CD14-positive monocyte (primary cell): ENCODE measurements at regions not wholly inside any gene's neighbourhood (a gene's known extent, or its start where the extent isn't known, plus 50 kb on each side); places are given as distances from the start of the nearest gene placed in this dataset.

Experiments used
- DNase-seq, 3 donors: peaks; one replicate each; pipeline ENCODE4 v3.0.0-alpha.2; 2011 to 2022
- H2AFZ ChIP-seq: 2 replicates; pipeline ENCODE4 v1.6.0; 2012; ENCODE audit warnings: mild to moderate bottlenecking, low read depth, low read length, inconsistent platforms; ENCODE audit not compliant: insufficient read depth, poor library complexity, severe bottlenecking
- H3K27ac ChIP-seq, 2 donors: 1 replicate in 1 of 2; 2 replicates in 1 of 2; pipeline ENCODE4 v1.5.1; 2012 to 2013; ENCODE audit warnings: low read length in 2 of 2, control low read depth in 1 of 2, inconsistent platforms in 1 of 2, low read depth in 1 of 2, mild to moderate bottlenecking in 1 of 2
- H3K27me3 ChIP-seq, 2 donors: one replicate each; pipeline versions ENCODE4 v1.6.0 to v1.6.1; 2011 to 2013; ENCODE audit warnings: low read length in 2 of 2; ENCODE audit not compliant: control insufficient read depth in 2 of 2, insufficient read depth in 2 of 2
- H3K36me3 ChIP-seq, 2 donors: replicated peaks in 1 of 2; 1 replicate in 1 of 2; 2 replicates in 1 of 2; pipeline versions ENCODE4 v1.5.1 to v1.6.1; 2012 to 2013; ENCODE audit warnings: low read length in 2 of 2, control low read depth in 1 of 2, inconsistent platforms in 1 of 2, mild to moderate bottlenecking in 1 of 2; ENCODE audit not compliant: insufficient read depth in 2 of 2, control insufficient read depth in 1 of 2
- H3K4me1 ChIP-seq, 2 donors: 1 replicate in 1 of 2; 2 replicates in 1 of 2; pipeline versions ENCODE4 v1.5.1 to v1.6.1; 2012 to 2013; ENCODE audit warnings: low read length in 2 of 2, control low read depth in 1 of 2, inconsistent platforms in 1 of 2, mild to moderate bottlenecking in 1 of 2, moderate library complexity in 1 of 2; ENCODE audit not compliant: insufficient read depth in 2 of 2, control insufficient read depth in 1 of 2
- H3K4me2 ChIP-seq: replicated peaks from 2 replicates; pipeline ENCODE3; 2012; ENCODE audit warnings: low read length, moderate library complexity, mild to moderate bottlenecking; ENCODE audit not compliant: poor library complexity, severe bottlenecking; ENCODE audit errors: extremely low read depth
- H3K4me3 ChIP-seq, 3 experiments: fragments of 200-600 bp in 1 of 3; sonication (generic) in 1 of 3; replicated peaks in 1 of 3; 1 replicate in 2 of 3; 2 replicates in 1 of 3; pipeline ENCODE4 v1.5.1; 2011 to 2013; ENCODE audit warnings: low read length in 3 of 3, mild to moderate bottlenecking in 3 of 3, control low read depth in 2 of 3, low read depth in 2 of 3, inconsistent platforms in 1 of 3, moderate library complexity in 1 of 3
- H3K79me2 ChIP-seq: 2 replicates; pipeline ENCODE4 v1.6.0; 2012; ENCODE audit warnings: mild to moderate bottlenecking, control low read depth, inconsistent platforms, low read length, moderate library complexity; ENCODE audit not compliant: insufficient read depth
- H3K9ac ChIP-seq: 2 replicates; pipeline ENCODE4 v1.6.0; 2017; ENCODE audit warnings: low read length, mild to moderate bottlenecking; ENCODE audit not compliant: insufficient read depth, poor library complexity, severe bottlenecking
- H3K9me3 ChIP-seq, 2 donors: replicated peaks in 1 of 2; 1 replicate in 1 of 2; 2 replicates in 1 of 2; pipeline versions ENCODE4 v1.5.1 to v1.6.1; 2012 to 2013; ENCODE audit warnings: low read length in 2 of 2, control low read depth in 1 of 2; ENCODE audit not compliant: control insufficient read depth in 1 of 2, insufficient read depth in 1 of 2
- H4K20me1 ChIP-seq: 2 replicates; pipeline ENCODE4 v1.6.0; 2012; ENCODE audit warnings: mild to moderate bottlenecking, low read length, control low read depth, moderate library complexity; ENCODE audit not compliant: insufficient read depth
- H3K27ac Mint-ChIP-seq, 7 donors: one replicate each; pipeline ENCODE4 v1.8.0; 2020; ENCODE audit warnings: mild to moderate bottlenecking in 7 of 7, mixed read lengths in 7 of 7, moderate library complexity in 6 of 7, inconsistent platforms in 2 of 7
- H3K27me3 Mint-ChIP-seq, 3 donors: one replicate each; pipeline ENCODE4 v1.8.0; 2021 to 2022; ENCODE audit warnings: low read depth in 3 of 3, mild to moderate bottlenecking in 3 of 3, mixed read lengths in 3 of 3, moderate library complexity in 3 of 3, inconsistent platforms in 1 of 3
- H3K36me3 Mint-ChIP-seq, 2 donors: one replicate each; pipeline ENCODE4 v1.8.0; 2020; ENCODE audit warnings: mixed read lengths in 2 of 2, inconsistent platforms in 1 of 2, mild to moderate bottlenecking in 1 of 2
- H3K4me1 Mint-ChIP-seq: one replicate; pipeline ENCODE4 v1.8.0; 2020; ENCODE audit warnings: mild to moderate bottlenecking, mixed read lengths
- H3K4me3 Mint-ChIP-seq, 2 donors: one replicate each; pipeline ENCODE4 v1.8.0; 2020; ENCODE audit warnings: mild to moderate bottlenecking in 2 of 2, mixed read lengths in 2 of 2, moderate library complexity in 1 of 2
- H3K9me3 Mint-ChIP-seq, 7 donors: one replicate each; pipeline ENCODE4 v1.8.0; 2020 to 2022; ENCODE audit warnings: mixed read lengths in 7 of 7, mild to moderate bottlenecking in 6 of 7, moderate library complexity in 6 of 7, inconsistent platforms in 2 of 7
- CTCF ChIP-seq: fragments of 200-600 bp; IDR thresholded peaks from one replicate; pipeline ENCODE4 v1.8.0; 2022; ENCODE audit warnings: antibody characterized with exemption, mild to moderate bottlenecking
- WGBS: methylation state at CpG from one replicate; pipeline ENCODE4 v1.1.5; 2013; ENCODE audit warnings: missing lambda C conversion rate; ENCODE audit not compliant: insufficient coverage; 5-methylcytosine and 5-hydroxymethylcytosine counted together
- intact Hi-C, 2 donors: fragments of 100-400 bp; cut with micrococcal nuclease; formaldehyde crosslinking; loops; one replicate each; pipeline versions ENCODE4 v1.15.0 to v1.15.1; 2023

- H3K27ac Mint-ChIP-seq, result no peak overlapping the region
- Histone ChIP-seq H3K9me3 (no peaks in the 10 kb centered on the region), H3K4me2 (no peak overlapping the region), H3K27ac (no peak overlapping the region), H3K79me2 (no peaks in the 10 kb centered on the region), H3K4me3 (no peak overlapping the region), H3K36me3 (no peaks in the 10 kb centered on the region), H3K27me3 (no peaks in the 10 kb centered on the region), H3K9ac (no peak overlapping the region), H3K4me1 (no peaks in the 10 kb centered on the region), H4K20me1 (no peaks in the 10 kb centered on the region), H2AFZ (no peak overlapping the region)
- no peak for DNase-seq
- peaks cover 2 to 6% (median 4%) of the 10 kb centered on the region in 3 donors for H3K27me3 Mint-ChIP-seq
- H3K4me1 Mint-ChIP-seq, result no peaks in the 10 kb centered on the region
- intact Hi-C loops, result no loop called here
- TF ChIP-seq CTCF, result no peak
- no peaks in the 10 kb centered on the region for H3K36me3 Mint-ChIP-seq
- WGBS, result no CpG with 5 or more reads among the region's 1 CpG
- H3K9me3 Mint-ChIP-seq, result peaks cover 0 to 3% (median 0%) of the 10 kb centered on the region in 7 donors
- no peak overlapping the region for H3K4me3 Mint-ChIP-seq
Observed at GRCh38 chr2:118481299-118481698, 366.1 kb downstream of the EN1 start.

- intact Hi-C loops, result no loop called here
- no peaks in the 10 kb centered on the region for H3K9me3 ChIP-seq
- peaks cover 2 to 9% (median 8%) of the 10 kb centered on the region in 3 donors for H3K27me3 Mint-ChIP-seq
- H3K27me3 ChIP-seq, result no peaks in the 10 kb centered on the region
- H3K4me3 Mint-ChIP-seq, result no peak overlapping the region
- no peak overlapping the region for H3K4me2 ChIP-seq
- no peaks in the 10 kb centered on the region for H3K4me1 ChIP-seq
- WGBS, result 88% methylated on average over 5 of the region's 5 CpGs
- no peak overlapping the region for H3K27ac ChIP-seq
- no peaks in the 10 kb centered on the region for H3K36me3 ChIP-seq
- no peak for TF ChIP-seq CTCF
- no peaks in the 10 kb centered on the region for H3K9me3 Mint-ChIP-seq
- no peaks in the 10 kb centered on the region for H3K36me3 Mint-ChIP-seq
- no peaks in the 10 kb centered on the region for H4K20me1 ChIP-seq
- H3K4me3 ChIP-seq, result no peak overlapping the region
- DNase-seq, result no peak
- H3K4me1 Mint-ChIP-seq, result no peaks in the 10 kb centered on the region
- H3K79me2 ChIP-seq, result no peaks in the 10 kb centered on the region
- no peak overlapping the region for H3K9ac ChIP-seq
- no peak overlapping the region for H3K27ac Mint-ChIP-seq
- no peak overlapping the region for H2AFZ ChIP-seq
Observed at GRCh38 chr2:118479020-118479419, 368.4 kb downstream of the EN1 start.
